HG03565 (cell line): ENCODE measurements at regions not wholly inside any gene's neighbourhood (a gene's known extent, or its start where the extent isn't known, plus 50 kb on each side); places are given as distances from the start of the nearest gene placed in this dataset.
"Not testable (repeated sequence)": the region's sequence is repeated elsewhere in the genome, so short reads cannot be mapped to it uniquely, and the experiment has no call there.

ENCODE experiments used
- ATAC-seq: cut with Tn5 transposase; IDR thresholded peaks from one replicate; pipeline ENCODE4 v1.9.1; 2021; ENCODE audit warnings: mild to moderate bottlenecking, moderate library complexity; ENCODE audit not compliant: unreplicated experiment

- ATAC-seq: no peak
These were observed 414.7 kb upstream of the PROX1 start for GRCh38 chr1:213572912-213573647.

GRCh38 chr1:213573648-213574009 lies 414.1 kb upstream of the PROX1 start:
- no peak for ATAC-seq

DNA sequence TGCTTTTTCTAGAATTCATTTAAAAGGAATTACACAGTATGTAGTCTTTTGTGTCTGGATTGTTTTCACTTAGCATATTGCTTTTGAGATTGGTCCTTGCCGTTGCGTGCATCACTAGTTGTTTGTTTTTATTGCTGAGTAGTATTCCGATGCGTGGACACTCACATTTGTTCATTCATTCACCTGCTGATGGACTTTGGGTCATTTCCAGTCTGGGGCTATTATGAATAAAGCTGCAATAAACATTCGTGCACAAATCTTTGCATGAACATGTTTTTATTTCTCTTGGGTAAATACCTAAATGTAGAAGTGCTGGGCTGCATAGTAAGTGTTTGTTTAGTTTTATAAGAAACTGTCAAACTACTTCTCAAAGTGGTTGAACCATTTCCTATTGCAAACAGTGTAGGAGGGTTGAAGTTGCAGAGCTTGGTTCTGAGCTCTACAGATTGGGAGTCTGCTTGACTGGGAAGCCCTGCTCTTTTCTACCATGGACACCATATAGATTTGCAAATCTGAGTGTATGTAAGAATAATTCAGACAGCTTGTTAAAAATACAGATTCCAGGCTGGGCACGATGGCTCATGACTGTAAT lies 404.7 kb upstream of the PROX1 start:
- no peak for ATAC-seq

DNA sequence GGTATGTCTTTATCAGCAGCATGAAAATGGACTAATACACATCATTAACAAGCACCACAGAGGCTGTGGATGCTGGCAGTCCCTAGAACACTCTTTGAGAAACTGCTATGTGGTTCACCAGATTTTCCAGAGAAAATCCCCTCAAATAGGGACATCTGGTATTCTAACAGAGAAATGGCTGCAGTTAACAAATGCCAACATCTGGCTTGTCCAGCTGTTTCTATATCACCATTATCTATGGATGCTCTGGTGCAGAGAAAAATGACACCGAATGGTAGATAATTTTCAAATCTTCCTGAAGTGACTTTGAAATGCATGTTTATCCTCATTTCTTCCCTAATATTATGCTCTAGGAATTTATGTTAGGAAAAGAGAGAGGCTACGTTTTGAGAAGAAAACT lies 403.5 kb upstream of the PROX1 start:
- ATAC-seq: no peak

GRCh38 chr1:213585402-213585801 lies 402.4 kb upstream of the PROX1 start:
- no peak for ATAC-seq

- no peak for ATAC-seq
These were observed 401.7 kb upstream of the PROX1 start for GRCh38 chr1:213585959-213586586.

DNA sequence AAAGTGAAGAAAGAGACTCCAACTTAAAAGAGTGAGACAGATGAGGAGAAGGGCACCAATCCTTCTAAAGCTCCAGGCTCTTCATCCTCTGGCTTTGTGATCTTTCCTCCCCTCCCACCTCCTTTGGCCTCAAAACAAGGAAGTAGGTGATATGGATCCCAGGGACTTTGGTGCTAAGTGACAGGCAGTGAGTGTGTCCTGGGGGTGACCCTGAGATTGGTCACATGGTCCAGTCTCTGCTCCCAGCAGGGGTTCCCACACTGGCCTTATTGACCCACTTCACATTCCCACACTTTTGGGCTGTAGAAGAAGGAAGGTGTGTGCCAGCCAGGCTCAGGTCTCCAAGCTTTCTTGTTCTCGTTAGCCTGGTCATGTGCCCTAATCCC lies 401.2 kb upstream of the PROX1 start:
- ATAC-seq: no peak

DNA sequence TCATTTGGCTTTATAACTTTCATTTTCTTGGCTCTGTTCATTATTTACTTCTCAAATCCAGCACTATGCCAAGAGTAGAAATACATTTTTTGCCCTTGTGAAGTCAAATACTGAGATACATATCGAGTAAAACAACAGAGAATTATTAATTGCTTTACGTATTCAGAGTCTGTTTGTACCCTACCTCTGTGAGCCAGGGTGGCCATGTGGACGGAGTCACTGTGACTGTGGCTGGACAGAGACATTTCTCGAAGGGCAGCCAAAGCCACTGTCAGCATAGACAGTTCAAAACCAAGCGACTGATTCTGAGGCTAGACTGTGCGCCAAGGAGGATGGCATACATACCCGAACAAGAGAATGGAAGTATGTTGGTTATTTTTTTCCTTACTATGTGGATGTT lies 391.0 kb upstream of the PROX1 start:
- no peak for ATAC-seq

DNA sequence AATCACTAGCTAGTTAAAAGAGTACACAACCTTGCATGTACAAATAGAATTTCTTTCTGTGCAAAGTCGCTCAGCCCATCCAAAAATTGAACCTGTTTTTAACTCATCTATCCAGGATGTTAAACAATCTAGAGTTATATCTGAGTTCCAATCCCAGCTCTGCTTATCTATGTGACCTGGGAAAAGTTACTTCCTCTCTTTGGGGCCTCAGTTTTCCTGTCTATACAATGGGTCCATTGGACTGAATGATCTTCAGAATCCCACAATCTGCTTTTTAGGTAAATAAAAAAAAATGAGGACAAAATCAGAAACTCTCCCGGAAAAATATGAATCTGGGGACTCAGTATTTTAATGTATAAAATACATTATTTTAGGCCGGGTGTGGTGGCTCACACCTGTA lies 389.5 kb upstream of the PROX1 start:
- no peak for ATAC-seq

DNA sequence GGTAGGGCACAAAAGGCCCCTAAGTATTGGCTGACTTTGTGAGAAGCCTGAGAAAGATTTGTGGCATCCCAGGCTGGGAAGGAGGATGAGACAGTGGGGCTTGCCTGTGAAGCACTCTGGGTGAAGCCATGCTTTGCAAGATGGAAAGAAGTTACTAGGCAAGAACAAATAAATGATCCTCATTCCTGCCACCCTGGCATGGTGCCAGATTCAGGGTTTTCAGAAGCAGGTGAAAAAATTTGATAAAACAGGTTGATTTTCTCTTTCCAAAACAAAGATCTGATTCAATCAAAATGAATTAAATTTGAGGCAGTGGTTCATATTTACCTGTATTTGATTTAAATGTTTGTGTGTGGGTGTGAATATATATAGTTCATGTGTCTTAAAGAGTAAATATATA lies 386.9 kb upstream of the PROX1 start:
- ATAC-seq: no peak

DNA sequence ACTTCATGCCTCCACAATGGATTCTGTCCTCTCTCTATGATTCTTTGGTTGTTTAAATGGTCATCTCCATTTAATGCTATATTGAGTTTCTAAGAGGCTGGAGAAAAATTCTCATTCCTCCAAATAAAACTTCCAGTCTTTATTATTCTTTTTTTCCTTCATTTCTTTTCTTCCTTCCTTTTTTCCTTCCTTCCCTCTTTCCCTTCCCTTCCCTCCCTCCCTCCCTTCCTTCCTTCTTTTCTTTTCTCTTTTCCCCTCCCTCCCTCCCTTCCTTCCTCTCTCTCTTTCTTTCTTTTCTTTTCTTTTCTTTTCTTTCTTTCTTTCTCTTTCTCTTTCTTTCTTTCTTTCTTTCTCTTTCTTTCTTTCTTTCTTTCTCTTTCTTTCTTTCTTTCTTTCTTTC lies 386.1 kb upstream of the PROX1 start:
- ATAC-seq: not testable (repeated sequence)

DNA sequence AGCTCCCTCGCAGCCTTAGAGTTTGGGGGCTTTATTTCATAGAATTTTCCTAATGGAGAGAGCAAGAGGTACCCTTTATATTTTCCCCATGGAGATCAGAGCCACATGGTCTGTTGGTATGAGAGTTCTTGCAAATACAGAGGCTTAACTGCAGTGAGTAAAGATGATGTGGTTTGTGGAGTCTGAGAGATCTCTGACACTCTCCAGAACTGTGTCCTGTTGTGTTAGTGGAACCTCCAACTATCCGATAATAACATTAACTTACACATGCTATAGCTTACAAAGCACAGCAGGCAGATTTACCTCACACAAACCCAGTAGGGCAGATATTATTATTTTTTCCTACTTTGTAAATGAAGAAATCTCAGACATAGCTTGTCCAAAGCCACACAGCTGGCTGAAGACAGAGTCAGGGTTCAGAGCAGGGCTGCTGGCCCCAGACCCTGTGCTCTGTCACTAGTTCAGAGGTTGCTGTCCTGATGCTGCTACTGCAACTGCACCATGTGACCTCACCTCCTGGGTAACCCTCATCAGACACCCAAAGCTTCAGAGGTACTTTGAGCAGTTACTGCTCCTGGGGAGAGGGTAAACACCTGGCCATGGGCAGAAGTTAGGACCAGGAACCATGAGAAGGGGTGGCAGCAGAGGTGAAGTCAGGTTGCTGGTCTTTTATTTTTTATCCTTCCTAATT lies 384.8 kb upstream of the PROX1 start:
- no peak for ATAC-seq

DNA sequence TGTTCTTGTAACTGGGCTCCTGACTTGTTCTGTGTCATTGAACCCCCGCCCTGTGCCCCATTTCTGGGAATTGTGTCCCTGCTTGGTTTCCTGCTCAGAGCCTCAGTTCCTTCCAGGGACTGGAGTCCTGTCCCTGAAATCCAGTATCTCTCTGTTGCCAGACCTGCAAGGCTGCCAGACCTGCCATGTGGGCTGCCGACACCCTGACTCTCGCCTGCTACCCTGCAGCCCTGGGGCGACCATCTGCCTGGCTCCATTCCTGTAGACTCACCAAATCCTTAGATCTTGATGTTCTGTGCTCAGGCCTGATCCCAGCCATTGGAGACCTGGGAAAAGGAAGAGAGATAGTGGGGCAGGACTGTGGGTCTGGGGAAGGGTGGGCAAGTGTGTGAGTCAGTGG lies 383.3 kb upstream of the PROX1 start:
- ATAC-seq: no peak

- no peak for ATAC-seq
These were observed 382.0 kb upstream of the PROX1 start for GRCh38 chr1:213605732-213606131.

GRCh38 chr1:213606252-213606820 lies 381.4 kb upstream of the PROX1 start:
- no peak for ATAC-seq

GRCh38 chr1:213613549-213613948 lies 374.2 kb upstream of the PROX1 start:
- no peak for ATAC-seq

DNA sequence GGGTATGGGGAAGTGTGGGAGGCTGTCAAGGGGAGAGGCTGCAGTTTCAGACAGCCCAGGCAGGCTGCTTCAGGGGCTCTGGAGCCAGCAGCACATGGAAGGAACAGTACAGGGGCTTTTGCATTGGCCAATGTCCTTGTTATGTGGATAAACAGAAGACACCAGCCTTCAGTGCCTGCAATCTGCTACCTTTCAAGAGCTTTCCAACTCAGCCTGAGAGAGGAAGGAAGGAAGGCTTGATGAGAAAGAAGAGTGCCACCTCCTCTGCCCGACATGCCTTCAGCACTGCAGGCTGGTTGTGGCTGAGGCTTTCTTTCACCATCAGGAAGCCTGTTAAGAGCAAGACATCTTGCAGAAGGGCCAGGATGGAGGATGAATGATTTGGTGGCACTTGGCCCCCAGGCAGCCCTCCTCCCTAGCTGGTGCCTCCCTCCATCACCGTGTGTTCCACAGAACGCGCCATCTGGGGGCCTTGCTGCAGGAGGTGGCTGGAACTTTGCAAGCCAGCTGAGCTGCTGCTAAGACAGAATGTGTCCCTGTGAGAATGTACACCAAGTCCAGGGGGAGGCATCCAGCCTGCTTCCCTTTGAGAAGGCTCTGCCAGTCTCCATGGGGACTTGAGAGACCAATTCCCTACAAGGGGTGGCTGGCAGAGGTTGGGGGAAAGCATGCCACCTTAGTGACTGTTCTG lies 372.4 kb upstream of the PROX1 start:
- no peak for ATAC-seq

GRCh38 chr1:213617133-213617532 lies 370.6 kb upstream of the PROX1 start:
- no peak for ATAC-seq

- ATAC-seq: no peak
These were observed 369.7 kb upstream of the PROX1 start for GRCh38 chr1:213618094-213618493.

DNA sequence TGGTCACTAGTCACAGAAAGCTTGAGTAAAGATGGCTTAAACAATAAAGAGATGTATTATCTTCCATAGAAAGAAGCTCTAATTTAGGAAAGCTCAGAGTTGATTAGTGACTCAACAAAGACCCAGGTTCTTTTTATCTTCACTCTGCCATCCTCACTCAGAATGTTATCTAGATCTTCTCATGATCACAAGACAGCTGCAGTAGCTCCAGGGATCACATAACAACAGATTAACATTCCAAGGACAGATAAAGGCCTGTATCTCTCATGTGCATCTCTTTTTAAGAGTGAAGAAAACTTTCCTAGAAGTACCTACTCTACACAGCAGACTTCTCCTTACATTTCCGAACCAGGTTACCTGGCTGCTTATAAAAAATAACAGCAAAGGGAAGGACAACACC lies 368.7 kb upstream of the PROX1 start:
- ATAC-seq: no peak

DNA sequence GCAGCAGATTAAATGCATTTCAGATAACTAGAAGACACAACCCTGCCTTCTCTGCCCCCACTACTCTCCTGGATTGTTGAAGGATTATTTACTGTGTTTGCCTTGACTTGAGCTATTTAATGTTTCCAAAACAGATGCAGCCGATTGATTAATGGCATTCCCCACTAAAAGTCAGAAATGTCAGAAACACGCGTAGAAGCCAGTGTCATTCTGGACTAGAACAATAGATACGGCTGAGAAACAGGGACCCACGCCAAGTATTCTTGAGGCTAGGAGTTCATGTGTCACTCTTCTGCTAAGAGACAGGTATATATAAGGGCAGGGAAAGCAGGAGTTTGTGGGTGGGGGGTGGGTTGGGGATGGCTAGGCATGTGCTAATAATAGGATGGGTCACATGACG lies 366.7 kb upstream of the PROX1 start:
- no peak for ATAC-seq
